Keratinocyte (primary cell): ENCODE measurements at regions not wholly inside any gene's neighbourhood (a gene's known extent, or its start where the extent isn't known, plus 50 kb on each side); places are given as distances from the start of the nearest gene placed in this dataset.

Source experiments
- DNase-seq: peaks from one replicate; pipeline ENCODE4 v3.0.0-alpha.2; 2011; ENCODE audit warnings: low read depth, missing footprints, low spot score
- FAIRE-seq: peaks from 2 replicates; lab custom pipeline; 2011; peaks lifted over from hg19 to GRCh38; lab: Jason Lieb, UNC
- H2AFZ ChIP-seq: 2 replicates; pipeline ENCODE4 v1.6.0; 2012; ENCODE audit warnings: low read length, control low read depth, inconsistent platforms; ENCODE audit not compliant: control insufficient read depth
- H3K27ac ChIP-seq: 2 replicates; pipeline ENCODE4 v1.5.1; 2011; ENCODE audit warnings: low read length; ENCODE audit not compliant: control insufficient read depth, insufficient read depth
- H3K27me3 ChIP-seq: 3 replicates; pipeline ENCODE4 v1.6.0; 2011; ENCODE audit warnings: low read length; ENCODE audit not compliant: control insufficient read depth, insufficient read depth; ENCODE audit errors: extremely low read depth
- H3K36me3 ChIP-seq, 2 experiments: 2 replicates in 1 of 2; 3 replicates in 1 of 2; pipeline ENCODE4 v1.5.1; 2011; ENCODE audit warnings: low read length in 2 of 2, mild to moderate bottlenecking in 1 of 2; ENCODE audit not compliant: control insufficient read depth in 2 of 2, insufficient read depth in 2 of 2; ENCODE audit errors: extremely low read depth in 1 of 2
- H3K4me1 ChIP-seq: 3 replicates; pipeline ENCODE4 v1.5.1; 2011; ENCODE audit warnings: low read length; ENCODE audit not compliant: control insufficient read depth, insufficient read depth; ENCODE audit errors: extremely low read depth
- H3K4me2 ChIP-seq: 3 replicates; pipeline ENCODE4 v1.6.0; 2011; ENCODE audit warnings: low read depth, low read length; ENCODE audit not compliant: control insufficient read depth, insufficient read depth; ENCODE audit errors: extremely low read depth
- H3K4me3 ChIP-seq, 3 experiments: fragments of 200-600 bp in 1 of 3; sonication (generic) in 1 of 3; 2 replicates in 2 of 3; 3 replicates in 1 of 3; pipeline ENCODE4 v1.5.1; 2011 to 2016; ENCODE audit warnings: low read length in 3 of 3, mild to moderate bottlenecking in 3 of 3, control low read depth in 2 of 3, inconsistent platforms in 1 of 3, low read depth in 1 of 3, mixed read lengths in 1 of 3, mixed run types in 1 of 3, moderate library complexity in 1 of 3; ENCODE audit not compliant: control insufficient read depth in 2 of 3, insufficient read depth in 2 of 3; ENCODE audit errors: extremely low read depth in 1 of 3
- H3K79me2 ChIP-seq: 2 replicates; pipeline ENCODE4 v1.6.0; 2012; ENCODE audit warnings: low read length; ENCODE audit not compliant: control insufficient read depth, insufficient read depth
- H3K9ac ChIP-seq: 3 replicates; pipeline ENCODE4 v1.6.0; 2011; ENCODE audit warnings: low read length; ENCODE audit not compliant: control insufficient read depth, insufficient read depth; ENCODE audit errors: extremely low read depth
- H3K9me1 ChIP-seq: 3 replicates; pipeline ENCODE4 v1.6.0; 2011; ENCODE audit warnings: low read length; ENCODE audit not compliant: control insufficient read depth, insufficient read depth; ENCODE audit errors: extremely low read depth
- H3K9me3 ChIP-seq: 2 replicates; pipeline ENCODE4 v1.5.1; 2012; ENCODE audit warnings: low read depth, low read length; ENCODE audit not compliant: control insufficient read depth
- H4K20me1 ChIP-seq: 3 replicates; pipeline ENCODE4 v1.6.0; 2011; ENCODE audit warnings: low read length; ENCODE audit not compliant: control insufficient read depth, insufficient read depth; ENCODE audit errors: extremely low read depth
- CTCF ChIP-seq, 3 experiments: IDR thresholded peaks in 1 of 3; conservative IDR thresholded peaks in 1 of 3; optimal IDR thresholded peaks in 1 of 3; 2 replicates in 2 of 3; 3 replicates in 1 of 3; pipeline versions ENCODE3 to v1.5.1; 2011; ENCODE audit warnings: low read length in 3 of 3, mild to moderate bottlenecking in 3 of 3, moderate library complexity in 2 of 3, control low read depth in 1 of 3, inconsistent platforms in 1 of 3; ENCODE audit not compliant: insufficient read depth in 2 of 3; ENCODE audit errors: extremely low read depth in 1 of 3
- EZH2 ChIP-seq: IDR thresholded peaks from one replicate; pipeline ENCODE4 v1.6.1; 2012; ENCODE audit warnings: inconsistent platforms, mild to moderate bottlenecking, low read length, moderate library complexity
- dilution Hi-C: fragments of 300-500 bp; cut with MboI; formaldehyde crosslinking; loops from one replicate; pipeline ENCODE4 v1.7.0; 2020; ENCODE audit warnings: low sequenced_read_pairs; ENCODE audit not compliant: extremely low pct_ligation_motif_present

- no peaks in the 10 kb centered on the region for H3K9me1 ChIP-seq
- no peak for FAIRE-seq
- no peak overlapping the region for H3K9ac ChIP-seq
- TF ChIP-seq EZH2 (no peak), CTCF (optimal IDR thresholded peaks at IDR 0.05 in 1 of 3, IDR thresholded peaks at IDR 0.05 in 1 of 3, conservative IDR thresholded peaks at IDR 0.05 in 1 of 3; ENCODE audit: extremely low read depth in 1 of 3, insufficient read depth in 2 of 3, low read length in 3 of 3) (no peak)
- no peak overlapping the region for H2AFZ ChIP-seq
- no peaks in the 10 kb centered on the region for H3K27me3 ChIP-seq
- H3K4me2 ChIP-seq = no peak overlapping the region
- no peaks in the 10 kb centered on the region for H4K20me1 ChIP-seq
- H3K36me3 ChIP-seq = no peaks in the 10 kb centered on the region
- H3K9me3 ChIP-seq = no peaks in the 10 kb centered on the region
- DNase-seq = no peak
- no peaks in the 10 kb centered on the region for H3K4me1 ChIP-seq
- H3K79me2 ChIP-seq = no peaks in the 10 kb centered on the region
- no peak overlapping the region for H3K4me3 ChIP-seq
- dilution Hi-C loops = no loop called here
- no peak overlapping the region for H3K27ac ChIP-seq
Measured at GRCh38 chr6:8760951-8761350, 325.6 kb upstream of the SLC35B3 start.

GRCh38 chr6:8758412-8758811 is 323.1 kb upstream of the SLC35B3 start:
- H3K27ac ChIP-seq = no peak overlapping the region
- no peaks in the 10 kb centered on the region for H3K79me2 ChIP-seq
- no peak overlapping the region for H3K9ac ChIP-seq
- TF ChIP-seq EZH2 (no peak), CTCF (optimal IDR thresholded peaks at IDR 0.05 in 1 of 3, IDR thresholded peaks at IDR 0.05 in 1 of 3, conservative IDR thresholded peaks at IDR 0.05 in 1 of 3; ENCODE audit: extremely low read depth in 1 of 3, insufficient read depth in 2 of 3, low read length in 3 of 3) (no peak)
- H3K36me3 ChIP-seq = no peaks in the 10 kb centered on the region
- no peaks in the 10 kb centered on the region for H3K27me3 ChIP-seq
- no peaks in the 10 kb centered on the region for H3K9me1 ChIP-seq
- dilution Hi-C loops = no loop called here
- no peak overlapping the region for H2AFZ ChIP-seq
- H3K4me2 ChIP-seq = no peak overlapping the region
- H4K20me1 ChIP-seq = no peaks in the 10 kb centered on the region
- DNase-seq (no peak), FAIRE-seq (no peak)
- H3K9me3 ChIP-seq = no peaks in the 10 kb centered on the region
- no peaks in the 10 kb centered on the region for H3K4me1 ChIP-seq
- no peak overlapping the region for H3K4me3 ChIP-seq
